Thyroid gland (tissue), 4 donors: ENCODE measurements at regions not wholly inside any gene's neighbourhood (a gene's known extent, or its start where the extent isn't known, plus 50 kb on each side); places are given as distances from the start of the nearest gene placed in this dataset.

Source experiments
- POLR2A ChIP-seq, 2 donors: fragments of 450-650 bp; IDR thresholded peaks; one replicate each; pipeline ENCODE4 v1.6.1; 2017; ENCODE audit warnings: antibody characterized with exemption in 2 of 2, mild to moderate bottlenecking in 2 of 2, moderate library complexity in 1 of 2
- TF ChIP-seq, protein P1 (sequence below), 6 experiments: fragments of 200-600 bp in 3 of 6; fragments of 450-650 bp in 3 of 6; sonication (generic) in 3 of 6; IDR thresholded peaks; one replicate each; pipeline ENCODE4 v1.5.1; 2016 to 2019; ENCODE audit warnings: antibody characterized with exemption in 6 of 6, mild to moderate bottlenecking in 2 of 6, inconsistent platforms in 1 of 6, moderate library complexity in 1 of 6

DNA sequence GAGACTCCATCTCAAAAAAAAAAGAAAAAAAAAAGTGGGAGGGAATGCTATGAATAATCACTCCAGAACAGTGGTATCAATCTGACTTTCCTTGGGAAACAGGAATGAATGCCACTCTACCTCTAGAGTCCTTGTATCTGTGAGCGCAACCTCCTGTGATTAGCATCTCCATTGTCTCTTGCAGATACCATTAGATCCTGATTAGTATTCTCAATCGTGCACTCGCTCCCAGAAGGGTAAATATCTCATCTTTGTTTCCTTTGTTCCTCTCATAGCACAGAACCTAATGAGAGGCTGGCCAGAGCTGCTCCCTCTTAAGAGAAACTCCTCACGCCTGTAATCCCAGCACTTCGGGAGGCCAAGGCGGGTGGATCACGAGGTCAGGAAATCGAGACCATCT lies 184.4 kb upstream of the KCNK2 start:
- TF ChIP-seq, protein P1, sequence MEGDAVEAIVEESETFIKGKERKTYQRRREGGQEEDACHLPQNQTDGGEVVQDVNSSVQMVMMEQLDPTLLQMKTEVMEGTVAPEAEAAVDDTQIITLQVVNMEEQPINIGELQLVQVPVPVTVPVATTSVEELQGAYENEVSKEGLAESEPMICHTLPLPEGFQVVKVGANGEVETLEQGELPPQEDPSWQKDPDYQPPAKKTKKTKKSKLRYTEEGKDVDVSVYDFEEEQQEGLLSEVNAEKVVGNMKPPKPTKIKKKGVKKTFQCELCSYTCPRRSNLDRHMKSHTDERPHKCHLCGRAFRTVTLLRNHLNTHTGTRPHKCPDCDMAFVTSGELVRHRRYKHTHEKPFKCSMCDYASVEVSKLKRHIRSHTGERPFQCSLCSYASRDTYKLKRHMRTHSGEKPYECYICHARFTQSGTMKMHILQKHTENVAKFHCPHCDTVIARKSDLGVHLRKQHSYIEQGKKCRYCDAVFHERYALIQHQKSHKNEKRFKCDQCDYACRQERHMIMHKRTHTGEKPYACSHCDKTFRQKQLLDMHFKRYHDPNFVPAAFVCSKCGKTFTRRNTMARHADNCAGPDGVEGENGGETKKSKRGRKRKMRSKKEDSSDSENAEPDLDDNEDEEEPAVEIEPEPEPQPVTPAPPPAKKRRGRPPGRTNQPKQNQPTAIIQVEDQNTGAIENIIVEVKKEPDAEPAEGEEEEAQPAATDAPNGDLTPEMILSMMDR (IDR thresholded peaks at IDR 0.05): no peak
- TF ChIP-seq POLR2A (IDR thresholded peaks at IDR 0.05): no peak
